Left lung (tissue), 4 donors: ENCODE measurements at regions not wholly inside any gene's neighbourhood (a gene's known extent, or its start where the extent isn't known, plus 50 kb on each side); places are given as distances from the start of the nearest gene placed in this dataset.

Source experiments
- ATAC-seq: fragments of 200-7000 bp; cut with Tn5 transposase; one replicate; pipeline ENCODE4 v1.9.1; 2020; ENCODE audit warnings: moderate library complexity
- DNase-seq, 4 donors: peaks; one replicate each; pipeline ENCODE4 v3.0.0-alpha.2; 2013 to 2020
- H3K27ac ChIP-seq, 2 donors: fragments of 200-600 bp; sonication (generic) in 1 of 2; one replicate each; pipeline versions ENCODE4 v1.5.0 to v1.8.0; 2020 to 2021
- H3K27me3 ChIP-seq, 2 donors: fragments of 200-600 bp; sonication (generic) in 1 of 2; one replicate each; pipeline versions ENCODE4 v1.5.0 to v1.8.0; 2020 to 2021
- H3K36me3 ChIP-seq, 2 donors: fragments of 200-600 bp; sonication (generic) in 1 of 2; one replicate each; pipeline versions ENCODE4 v1.5.0 to v1.8.0; 2020 to 2021
- H3K4me1 ChIP-seq, 2 donors: fragments of 200-600 bp; one replicate each; pipeline ENCODE4 v1.8.0; 2021
- H3K4me3 ChIP-seq, 2 donors: fragments of 200-600 bp; sonication (generic) in 1 of 2; one replicate each; pipeline versions ENCODE4 v1.5.0 to v1.8.0; 2020 to 2021; ENCODE audit warnings: mild to moderate bottlenecking in 1 of 2
- H3K9me3 ChIP-seq, 2 donors: fragments of 200-600 bp; sonication (generic) in 1 of 2; one replicate each; pipeline versions ENCODE4 v1.5.0 to v1.8.0; 2020 to 2021
- intact Hi-C, 2 donors: fragments of 100-400 bp; cut with DNase I; formaldehyde crosslinking; loops; one replicate each; pipeline versions ENCODE4 v1.11.2 to v1.14.2; 2022
- TF ChIP-seq, protein P1 (sequence below), 2 donors: fragments of 200-600 bp; sonication (generic) in 1 of 2; IDR thresholded peaks; one replicate each; pipeline versions ENCODE4 v1.5.0 to v1.8.0; 2021; ENCODE audit warnings: antibody characterized with exemption in 2 of 2
- donor health status: DM: no; HTN: yes; CAD: no.
- donor health status: DM: no; HTN: no; CAD: no.

GRCh38 chr12:67562513-67563287 is 85.8 kb upstream of the DYRK2 start:
- TF ChIP-seq, protein P1, sequence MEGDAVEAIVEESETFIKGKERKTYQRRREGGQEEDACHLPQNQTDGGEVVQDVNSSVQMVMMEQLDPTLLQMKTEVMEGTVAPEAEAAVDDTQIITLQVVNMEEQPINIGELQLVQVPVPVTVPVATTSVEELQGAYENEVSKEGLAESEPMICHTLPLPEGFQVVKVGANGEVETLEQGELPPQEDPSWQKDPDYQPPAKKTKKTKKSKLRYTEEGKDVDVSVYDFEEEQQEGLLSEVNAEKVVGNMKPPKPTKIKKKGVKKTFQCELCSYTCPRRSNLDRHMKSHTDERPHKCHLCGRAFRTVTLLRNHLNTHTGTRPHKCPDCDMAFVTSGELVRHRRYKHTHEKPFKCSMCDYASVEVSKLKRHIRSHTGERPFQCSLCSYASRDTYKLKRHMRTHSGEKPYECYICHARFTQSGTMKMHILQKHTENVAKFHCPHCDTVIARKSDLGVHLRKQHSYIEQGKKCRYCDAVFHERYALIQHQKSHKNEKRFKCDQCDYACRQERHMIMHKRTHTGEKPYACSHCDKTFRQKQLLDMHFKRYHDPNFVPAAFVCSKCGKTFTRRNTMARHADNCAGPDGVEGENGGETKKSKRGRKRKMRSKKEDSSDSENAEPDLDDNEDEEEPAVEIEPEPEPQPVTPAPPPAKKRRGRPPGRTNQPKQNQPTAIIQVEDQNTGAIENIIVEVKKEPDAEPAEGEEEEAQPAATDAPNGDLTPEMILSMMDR (IDR thresholded peaks at IDR 0.05), result no peak
- no peak for ATAC-seq
- H3K9me3 ChIP-seq, result peaks cover 0 to 45% of the 10 kb centered on the region in 2 donors

DNA sequence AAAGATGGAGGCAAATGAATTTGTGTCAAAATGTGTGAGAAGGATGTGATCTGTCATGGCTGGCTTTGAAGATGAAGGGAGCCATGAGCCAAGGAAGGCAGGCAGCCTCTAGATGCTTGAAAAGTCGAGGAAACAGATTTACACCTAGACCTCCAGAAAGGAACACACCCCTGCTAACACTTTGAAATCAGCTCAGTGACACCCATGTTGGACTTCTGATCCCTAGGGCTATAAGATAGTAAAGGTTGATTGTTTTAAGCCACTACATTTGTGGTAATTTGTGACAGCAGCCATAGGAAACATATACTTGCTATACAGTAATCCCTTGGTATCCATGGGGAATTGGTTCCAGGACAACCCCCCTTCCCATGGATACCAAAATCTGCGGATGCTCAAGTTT is 80.5 kb upstream of the DYRK2 start:
- DNase-seq, result no peak

More at GRCh38 chr12:67562513-67563287, 85.8 kb upstream of the DYRK2 start:
- DNase-seq, result no peak
- Histone ChIP-seq H3K27ac (no peak overlapping the region), H3K27me3 (no peaks in the 10 kb centered on the region), H3K36me3 (no peaks in the 10 kb centered on the region), H3K4me1 (no peaks in the 10 kb centered on the region), H3K4me3 (no peak overlapping the region)
- intact Hi-C loops, result no loop called here

GRCh38 chr12:67572492-67572891 is 76.1 kb upstream of the DYRK2 start:
- intact Hi-C loops, result no loop called here

More for the DNA sequence above, 80.5 kb upstream of the DYRK2 start:
- no peak for ATAC-seq
- TF ChIP-seq, protein P1 (IDR thresholded peaks at IDR 0.05), result no peak
- Histone ChIP-seq H3K4me3 (no peak overlapping the region), H3K27me3 (no peaks in the 10 kb centered on the region), H3K4me1 (no peaks in the 10 kb centered on the region), H3K9me3 (peaks cover 0 to 16% of the 10 kb centered on the region in 2 donors), H3K36me3 (no peaks in the 10 kb centered on the region), H3K27ac (no peak overlapping the region)
- intact Hi-C loops, result no loop called here

GRCh38 chr12:67573566-67573965 is 75.0 kb upstream of the DYRK2 start:
- intact Hi-C loops, result no loop called here
- H3K36me3 ChIP-seq, result no peaks in the 10 kb centered on the region
- DNase-seq (no peak), ATAC-seq (no peak)
- H3K27me3 ChIP-seq, result no peaks in the 10 kb centered on the region
- no peaks in the 10 kb centered on the region for H3K9me3 ChIP-seq
- TF ChIP-seq, protein P1 (IDR thresholded peaks at IDR 0.05), result no peak
- H3K4me3 ChIP-seq, result no peak overlapping the region
- H3K27ac ChIP-seq, result no peak overlapping the region
- no peaks in the 10 kb centered on the region for H3K4me1 ChIP-seq

More at GRCh38 chr12:67572492-67572891, 76.1 kb upstream of the DYRK2 start:
- ATAC-seq (no peak), DNase-seq (no peak)
- TF ChIP-seq, protein P1 (IDR thresholded peaks at IDR 0.05), result no peak
- no peaks in the 10 kb centered on the region for H3K27me3 ChIP-seq
- H3K4me1 ChIP-seq, result no peaks in the 10 kb centered on the region
- H3K36me3 ChIP-seq, result no peaks in the 10 kb centered on the region
- H3K4me3 ChIP-seq, result no peak overlapping the region
- no peaks in the 10 kb centered on the region for H3K9me3 ChIP-seq
- H3K27ac ChIP-seq, result no peak overlapping the region

DNA sequence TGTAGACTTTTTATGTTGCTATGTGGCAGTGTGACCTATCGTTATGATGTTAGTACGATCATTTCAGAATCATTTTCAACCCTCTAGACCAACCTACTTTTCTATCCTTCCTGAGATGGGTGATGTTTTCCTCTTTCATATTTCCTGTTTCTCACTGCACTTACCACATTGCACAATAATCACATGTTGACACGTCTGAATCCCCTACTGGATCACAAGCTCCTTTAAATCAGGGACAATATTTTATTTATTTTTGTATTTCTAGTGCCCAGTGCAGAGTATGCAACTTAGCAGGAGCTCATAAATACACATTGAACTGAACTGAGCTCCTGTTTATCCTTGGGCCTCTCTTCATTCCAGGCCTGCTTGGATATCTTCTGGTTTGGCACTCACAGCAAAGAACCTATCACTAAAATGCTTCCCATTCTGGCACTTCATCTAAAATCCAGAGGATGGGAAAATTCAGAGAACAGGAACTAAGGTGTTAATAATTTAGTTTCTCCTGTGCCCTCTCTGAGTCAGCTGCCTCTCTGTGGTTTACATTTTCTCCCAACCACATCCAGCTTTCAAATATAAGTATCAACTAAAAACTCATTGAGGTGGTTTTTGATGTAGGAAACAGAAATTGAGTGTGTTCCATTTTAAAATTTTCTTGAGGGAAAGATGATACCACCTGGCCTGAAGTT is 69.4 kb upstream of the DYRK2 start:
- Histone ChIP-seq H3K36me3 (no peaks in the 10 kb centered on the region), H3K9me3 (no peaks in the 10 kb centered on the region), H3K4me1 (no peaks in the 10 kb centered on the region), H3K27ac (no peak overlapping the region), H3K4me3 (no peak overlapping the region), H3K27me3 (no peaks in the 10 kb centered on the region)
- intact Hi-C loops, result no loop called here
- TF ChIP-seq, protein P1 (IDR thresholded peaks at IDR 0.05), result no peak
- DNase-seq, result no peak
- ATAC-seq, result no peak
